ENCODE measurements at regions not wholly inside any gene's neighbourhood (a gene's known extent, or its start where the extent isn't known, plus 50 kb on each side); places are given as distances from the start of the nearest gene placed in this dataset.

DNA sequence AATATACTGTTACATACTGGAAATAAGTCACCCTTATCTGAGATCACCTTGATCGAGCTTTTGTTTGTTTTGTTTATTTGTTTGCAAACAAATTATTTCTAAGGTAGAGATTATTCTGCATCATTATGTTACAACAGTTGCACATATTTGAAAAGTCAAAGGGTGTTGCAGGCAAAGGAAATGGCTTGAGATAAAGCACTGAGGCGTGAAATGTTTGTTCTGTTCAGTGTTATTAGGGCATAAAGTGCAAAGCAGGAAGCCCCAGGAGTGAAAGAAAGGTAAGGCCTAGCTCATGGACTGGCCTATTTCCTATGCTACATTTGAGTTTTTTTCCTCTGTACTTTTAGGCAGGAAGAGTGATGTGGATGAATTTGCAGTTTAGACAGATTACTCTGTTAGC is 1815.6 kb upstream of the LRRTM1 start:
- Histone ChIP-seq H3K9me3 (no peaks in the 10 kb centered on the region), H3K4me3 (no peak overlapping the region), H3K27ac (no peak overlapping the region), H3K4me1 (no peaks in the 10 kb centered on the region), H3K27me3 (no peaks in the 10 kb centered on the region), H3K36me3 (no peaks in the 10 kb centered on the region)
- no peak for DNase-seq (ENCODE audit: low spot score in 2 of 2)
- TF ChIP-seq POLR2A (IDR thresholded peaks at IDR 0.05), result no peak
- TF ChIP-seq, protein P1, sequence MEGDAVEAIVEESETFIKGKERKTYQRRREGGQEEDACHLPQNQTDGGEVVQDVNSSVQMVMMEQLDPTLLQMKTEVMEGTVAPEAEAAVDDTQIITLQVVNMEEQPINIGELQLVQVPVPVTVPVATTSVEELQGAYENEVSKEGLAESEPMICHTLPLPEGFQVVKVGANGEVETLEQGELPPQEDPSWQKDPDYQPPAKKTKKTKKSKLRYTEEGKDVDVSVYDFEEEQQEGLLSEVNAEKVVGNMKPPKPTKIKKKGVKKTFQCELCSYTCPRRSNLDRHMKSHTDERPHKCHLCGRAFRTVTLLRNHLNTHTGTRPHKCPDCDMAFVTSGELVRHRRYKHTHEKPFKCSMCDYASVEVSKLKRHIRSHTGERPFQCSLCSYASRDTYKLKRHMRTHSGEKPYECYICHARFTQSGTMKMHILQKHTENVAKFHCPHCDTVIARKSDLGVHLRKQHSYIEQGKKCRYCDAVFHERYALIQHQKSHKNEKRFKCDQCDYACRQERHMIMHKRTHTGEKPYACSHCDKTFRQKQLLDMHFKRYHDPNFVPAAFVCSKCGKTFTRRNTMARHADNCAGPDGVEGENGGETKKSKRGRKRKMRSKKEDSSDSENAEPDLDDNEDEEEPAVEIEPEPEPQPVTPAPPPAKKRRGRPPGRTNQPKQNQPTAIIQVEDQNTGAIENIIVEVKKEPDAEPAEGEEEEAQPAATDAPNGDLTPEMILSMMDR (IDR thresholded peaks at IDR 0.05), result no peak
- no peak for TF ChIP-seq POLR2AphosphoS5 (IDR thresholded peaks at IDR 0.05)
- intact Hi-C loops (cut with DNase I; ENCODE audit: low total_unique reads), result no loop called here

DNA sequence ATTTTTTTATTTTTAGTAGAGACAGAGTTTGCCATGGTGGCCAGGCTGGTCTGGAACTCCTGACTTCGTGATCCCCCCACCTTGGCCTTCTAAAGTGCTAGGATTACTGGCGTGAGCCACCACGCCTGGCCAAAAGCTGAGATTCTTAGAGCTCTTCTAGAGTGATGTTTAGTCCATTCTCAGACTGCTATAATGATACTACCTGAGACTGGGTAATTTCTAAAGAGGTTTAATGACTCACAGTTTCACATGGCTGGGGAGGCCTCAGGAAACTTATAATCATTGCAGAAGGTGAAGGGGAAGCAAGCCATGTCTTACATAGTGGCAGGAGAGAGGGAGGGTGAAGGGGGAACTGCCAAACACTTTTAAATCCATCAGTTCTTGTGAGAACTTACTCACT is 1804.9 kb upstream of the LRRTM1 start:
- H3K4me3 ChIP-seq, result no peak overlapping the region
- TF ChIP-seq POLR2A (IDR thresholded peaks at IDR 0.05), result no peak
- no peak overlapping the region for H3K27ac ChIP-seq
- intact Hi-C loops (cut with DNase I; ENCODE audit: low total_unique reads), result loop anchor here (5.0 kb wide), 1 partner anchor 1093 kb away; no protein-coding TSS in a partner anchor
- DNase-seq (ENCODE audit: low spot score in 2 of 2), result no peak
- H3K4me1 ChIP-seq, result no peaks in the 10 kb centered on the region
- peaks cover 4 to 8% of the 10 kb centered on the region in 2 donors for H3K9me3 ChIP-seq
- H3K27me3 ChIP-seq, result no peaks in the 10 kb centered on the region
- no peaks in the 10 kb centered on the region for H3K36me3 ChIP-seq

DNA sequence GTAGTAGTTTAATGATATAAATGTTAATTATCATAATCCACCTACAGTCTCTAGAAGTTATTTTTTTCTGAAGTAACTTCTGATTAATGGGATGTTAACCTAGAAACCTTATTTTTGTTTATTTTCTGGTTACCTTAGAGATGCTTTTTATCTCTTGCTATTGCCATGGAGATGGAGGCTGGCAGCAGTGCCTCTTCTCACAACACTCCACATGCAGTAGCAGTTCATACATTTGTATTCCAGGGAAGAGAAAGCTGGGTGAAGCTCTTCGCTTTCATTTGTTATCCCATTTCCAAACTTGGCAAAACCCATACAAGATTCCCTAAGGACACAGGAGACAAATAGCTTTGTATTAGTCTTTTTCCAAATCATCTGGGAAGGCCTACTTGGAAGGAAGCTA is 1794.1 kb upstream of the LRRTM1 start:
- intact Hi-C loops (cut with DNase I; ENCODE audit: low total_unique reads), result no loop called here
- TF ChIP-seq POLR2A (IDR thresholded peaks at IDR 0.05) (no peak), POLR2AphosphoS5 (IDR thresholded peaks at IDR 0.05) (no peak)
- TF ChIP-seq, protein P1 (IDR thresholded peaks at IDR 0.05), result no peak

DNA sequence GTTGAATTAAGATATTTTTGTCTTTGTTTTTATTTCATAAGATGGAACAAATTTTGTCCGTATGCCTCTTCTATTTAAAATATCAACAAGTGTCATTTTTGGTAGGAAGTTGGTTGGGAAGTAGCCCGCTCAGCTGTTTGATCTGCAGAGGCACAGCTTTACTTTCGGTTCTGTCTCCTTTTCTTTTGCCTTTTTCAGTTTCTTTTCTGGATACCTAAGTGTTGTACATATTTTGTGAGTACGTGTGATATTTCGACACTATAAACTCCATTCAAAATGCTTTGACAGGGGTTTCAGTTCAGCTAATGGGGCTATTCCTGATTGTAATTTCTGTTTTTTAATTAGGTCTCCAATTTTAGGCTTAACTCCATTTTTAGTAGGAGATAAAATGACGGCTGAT is 1785.0 kb upstream of the LRRTM1 start:
- Histone ChIP-seq H3K36me3 (no peaks in the 10 kb centered on the region), H3K4me3 (no peak overlapping the region), H3K9me3 (peaks cover 0 to 6% of the 10 kb centered on the region in 2 donors), H3K27ac (no peak overlapping the region), H3K4me1 (no peaks in the 10 kb centered on the region), H3K27me3 (no peaks in the 10 kb centered on the region)
- intact Hi-C loops (cut with DNase I; ENCODE audit: low total_unique reads), result loop anchor here (5.0 kb wide), 1 partner anchor 662 kb away; no protein-coding TSS in a partner anchor
- no peak for TF ChIP-seq POLR2AphosphoS5 (IDR thresholded peaks at IDR 0.05)
- no peak for TF ChIP-seq POLR2A (IDR thresholded peaks at IDR 0.05)
- TF ChIP-seq, protein P1 (IDR thresholded peaks at IDR 0.05), result no peak
- DNase-seq (ENCODE audit: low spot score in 2 of 2), result no peak

More for the DNA sequence above, 1794.1 kb upstream of the LRRTM1 start:
- Histone ChIP-seq H3K27me3 (no peaks in the 10 kb centered on the region), H3K4me1 (no peaks in the 10 kb centered on the region), H3K27ac (no peak overlapping the region), H3K9me3 (no peaks in the 10 kb centered on the region), H3K4me3 (no peak overlapping the region), H3K36me3 (no peaks in the 10 kb centered on the region)
- DNase-seq (ENCODE audit: low spot score in 2 of 2), result no peak

DNA sequence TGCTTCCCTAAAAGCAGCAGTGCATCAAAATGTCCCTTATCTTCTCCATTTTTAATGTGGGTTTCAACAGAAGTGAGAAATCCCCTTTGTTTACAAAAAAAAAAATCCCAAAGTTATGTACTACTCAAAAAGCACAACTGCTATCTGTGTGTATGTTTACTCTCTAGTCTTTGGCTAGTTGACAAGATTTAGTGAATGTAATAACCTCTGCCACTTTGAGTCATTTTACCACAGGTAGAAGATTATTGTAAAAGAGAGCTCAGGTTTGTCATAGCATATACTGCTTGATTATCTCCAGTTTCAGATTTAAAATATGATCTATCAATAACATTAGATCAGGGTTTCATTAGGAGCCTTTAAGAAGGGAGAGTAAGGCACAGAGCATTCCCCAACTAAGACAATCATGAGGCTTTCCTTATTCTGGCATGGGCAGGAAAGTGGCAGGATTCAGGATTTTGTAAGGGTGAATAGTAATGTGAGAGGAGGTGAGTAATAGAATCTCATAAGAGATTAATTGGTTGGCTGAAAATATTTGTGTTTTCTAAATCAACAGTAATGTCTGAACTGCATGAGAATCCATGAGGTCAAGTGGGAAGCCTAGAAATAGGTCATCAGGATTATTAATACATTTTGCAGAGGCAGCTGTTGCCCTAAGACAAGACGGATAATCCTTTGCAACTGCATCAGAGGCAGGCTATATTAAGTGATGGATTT is 1780.3 kb upstream of the LRRTM1 start:
- DNase-seq (ENCODE audit: low spot score in 2 of 2), result no peak
- no peaks in the 10 kb centered on the region for H3K27me3 ChIP-seq
- peaks cover 0 to 6% of the 10 kb centered on the region in 2 donors for H3K9me3 ChIP-seq
- intact Hi-C loops (cut with DNase I; ENCODE audit: low total_unique reads), result loop anchor here (5.0 kb wide), 1 partner anchor 658 kb away; no protein-coding TSS in a partner anchor
- H3K27ac ChIP-seq, result no peak overlapping the region
- H3K36me3 ChIP-seq, result no peaks in the 10 kb centered on the region
- no peaks in the 10 kb centered on the region for H3K4me1 ChIP-seq
- TF ChIP-seq, protein P1 (IDR thresholded peaks at IDR 0.05), result no peak
- TF ChIP-seq POLR2AphosphoS5 (IDR thresholded peaks at IDR 0.05) (no peak), POLR2A (IDR thresholded peaks at IDR 0.05) (no peak)
- H3K4me3 ChIP-seq, result no peak overlapping the region

All from breast epithelium (tissue), 4 donors.